ENCODE measurements at regions not wholly inside any gene's neighbourhood (a gene's known extent, or its start where the extent isn't known, plus 50 kb on each side); places are given as distances from the start of the nearest gene placed in this dataset.
A peak's percentile ranks its signal among the peaks of the same experiment; 100 is the strongest.

GRCh38 chr6:40954446-40955177 is 84.4 kb downstream of the UNC5CL start:
- Mint-ChIP-seq H3K27me3 (ENCODE audit: insufficient read depth) (no peaks in the 10 kb centered on the region), H3K4me3 (no peak overlapping the region), H3K27ac (no peak overlapping the region), H3K9me3 (no peaks in the 10 kb centered on the region), H3K4me1 (peaks cover 36% of the 10 kb centered on the region), H3K36me3 (ENCODE audit: low read depth) (no peaks in the 10 kb centered on the region)
- Histone ChIP-seq H3K36me3 (ENCODE audit: control insufficient read depth, insufficient read depth, low read length) (no peaks in the 10 kb centered on the region), H3K9ac (ENCODE audit: extremely low read depth, low read length, poor library complexity, severe bottlenecking) (no peak overlapping the region), H3K4me1 (ENCODE audit: control insufficient read depth, insufficient read depth, low read length) (peaks cover 5% of the 10 kb centered on the region), H3K27ac (ENCODE audit: low read depth, low read length) (no peak overlapping the region), H3K27me3 (ENCODE audit: control insufficient read depth, insufficient read depth, low read length, poor library complexity, severe bottlenecking) (no peaks in the 10 kb centered on the region), H3K4me3 (ENCODE audit: low read length) (no peak overlapping the region), H3K9me3 (ENCODE audit: control insufficient read depth, low read length) (no peaks in the 10 kb centered on the region)
- WGBS, 2 experiments (ENCODE audit: insufficient coverage in 1 of 2, insufficient read length in 1 of 2): 91 to 97% methylated on average over 5 to 6 of the region's 6 CpGs
- no peak for TF ChIP-seq CTCF (conservative IDR thresholded peaks at IDR 0.05)
- DNase-seq: no peak

DNA sequence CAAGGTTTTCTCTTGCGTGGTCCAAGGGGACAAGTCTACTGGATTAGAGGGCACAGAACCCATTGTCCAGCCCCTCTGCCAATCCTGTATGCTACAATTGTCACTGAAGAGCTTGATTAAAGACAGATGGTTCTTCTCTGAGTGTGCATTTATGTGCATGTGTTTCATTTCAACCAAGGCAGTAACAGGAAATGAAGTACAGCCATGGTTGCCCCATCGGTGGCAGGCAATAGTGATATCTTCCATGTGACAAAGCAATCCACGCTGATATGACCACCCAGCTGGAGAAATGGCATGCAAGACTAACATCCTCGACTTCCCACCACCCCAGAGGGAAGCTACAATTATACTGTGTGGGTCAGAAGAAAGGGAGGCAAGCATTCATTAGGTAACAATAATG is 85.5 kb downstream of the UNC5CL start:
- H3K27me3 ChIP-seq (ENCODE audit: control insufficient read depth, insufficient read depth, low read length, poor library complexity, severe bottlenecking): no peaks in the 10 kb centered on the region
- H3K4me3 ChIP-seq (ENCODE audit: low read length): no peak overlapping the region
- no peaks in the 10 kb centered on the region for H3K36me3 ChIP-seq (ENCODE audit: control insufficient read depth, insufficient read depth, low read length)
- no peak overlapping the region for H3K9ac ChIP-seq (ENCODE audit: extremely low read depth, low read length, poor library complexity, severe bottlenecking)
- Mint-ChIP-seq H3K27me3 (ENCODE audit: insufficient read depth) (no peaks in the 10 kb centered on the region), H3K4me1 (peaks cover 44% of the 10 kb centered on the region), H3K36me3 (ENCODE audit: low read depth) (no peaks in the 10 kb centered on the region), H3K4me3 (no peak overlapping the region), H3K9me3 (no peaks in the 10 kb centered on the region), H3K27ac (no peak overlapping the region)
- no peak for DNase-seq
- no peak for TF ChIP-seq CTCF (conservative IDR thresholded peaks at IDR 0.05)
- no peak overlapping the region for H3K27ac ChIP-seq (ENCODE audit: low read depth, low read length)
- H3K9me3 ChIP-seq (ENCODE audit: control insufficient read depth, low read length): no peaks in the 10 kb centered on the region
- 85 to 88% methylated on average over 1 to 3 of the region's 4 CpGs for WGBS, 2 experiments (ENCODE audit: insufficient coverage in 1 of 2, insufficient read length in 1 of 2)
- peaks cover 5% of the 10 kb centered on the region for H3K4me1 ChIP-seq (ENCODE audit: control insufficient read depth, insufficient read depth, low read length)

DNA sequence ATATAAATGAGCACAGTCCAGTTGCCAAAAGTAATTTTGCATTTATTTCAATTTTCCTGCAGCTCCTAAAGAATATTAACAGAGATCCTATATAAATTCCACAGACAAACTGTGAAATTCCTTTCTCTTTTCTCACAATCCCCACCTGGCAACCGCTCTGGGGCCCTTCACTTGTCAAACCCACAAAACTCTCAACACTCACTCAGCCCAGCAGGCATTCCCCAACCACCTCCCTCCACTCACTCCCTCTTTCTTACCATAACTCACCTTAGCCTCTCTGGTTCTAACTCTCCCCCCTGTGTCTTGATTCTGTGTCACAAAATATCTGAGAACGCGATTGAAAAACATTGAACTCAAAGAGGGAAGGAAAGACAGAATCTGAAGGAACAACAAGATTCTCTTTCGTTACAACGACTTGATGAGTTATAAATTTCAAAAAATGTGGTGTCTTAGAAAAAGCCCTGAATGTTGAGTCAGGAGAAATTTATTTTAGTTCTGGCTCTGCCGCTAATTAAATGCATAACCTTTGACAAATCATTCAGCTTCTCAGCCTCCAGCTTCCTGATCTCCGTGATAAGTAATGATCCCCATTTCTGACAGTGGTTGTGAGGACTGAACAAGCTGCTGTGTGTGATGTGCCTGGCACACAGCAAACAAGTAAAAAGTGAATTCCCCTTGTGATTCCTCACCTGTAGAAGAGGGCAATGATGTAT is 87.9 kb downstream of the UNC5CL start:
- no peak overlapping the region for H3K9ac ChIP-seq (ENCODE audit: extremely low read depth, low read length, poor library complexity, severe bottlenecking)
- TF ChIP-seq CTCF (conservative IDR thresholded peaks at IDR 0.05): no peak
- Mint-ChIP-seq H3K27ac (peak overlapping the region; percentile 40), H3K36me3 (ENCODE audit: low read depth) (no peaks in the 10 kb centered on the region), H3K4me1 (peaks cover 39% of the 10 kb centered on the region), H3K27me3 (ENCODE audit: insufficient read depth) (no peaks in the 10 kb centered on the region), H3K9me3 (no peaks in the 10 kb centered on the region), H3K4me3 (no peak overlapping the region)
- no peaks in the 10 kb centered on the region for H3K9me3 ChIP-seq (ENCODE audit: control insufficient read depth, low read length)
- no peaks in the 10 kb centered on the region for H3K36me3 ChIP-seq (ENCODE audit: control insufficient read depth, insufficient read depth, low read length)
- no peak overlapping the region for H3K27ac ChIP-seq (ENCODE audit: low read depth, low read length)
- WGBS, 2 experiments (ENCODE audit: insufficient coverage in 1 of 2, insufficient read length in 1 of 2): 58 to 63% methylated on average over 6 to 7 of the region's 7 CpGs
- no peak overlapping the region for H3K4me3 ChIP-seq (ENCODE audit: low read length)
- peak; percentile 79 for DNase-seq
- H3K4me1 ChIP-seq (ENCODE audit: control insufficient read depth, insufficient read depth, low read length): peaks cover 3% of the 10 kb centered on the region
- H3K27me3 ChIP-seq (ENCODE audit: control insufficient read depth, insufficient read depth, low read length, poor library complexity, severe bottlenecking): no peaks in the 10 kb centered on the region
